Hindlimb muscle (tissue), 1 donor: ENCODE measurements at regions not wholly inside any gene's neighbourhood (a gene's known extent, or its start where the extent isn't known, plus 50 kb on each side); places are given as distances from the start of the nearest gene placed in this dataset.

ENCODE experiments used
- DNase-seq: peaks from one replicate; pipeline ENCODE4 v3.0.0-alpha.2; 2013

GRCh38 chr15:101550124-101550523, 60.6 kb upstream of the PCSK6 start:
- no peak for DNase-seq

GRCh38 chr15:101549647-101550046, 60.1 kb upstream of the PCSK6 start:
- DNase-seq: no peak

GRCh38 chr15:101547737-101548136, 58.2 kb upstream of the PCSK6 start:
- DNase-seq: no peak

GRCh38 chr15:101545548-101546505, 56.3 kb upstream of the PCSK6 start:
- no peak for DNase-seq

GRCh38 chr15:101544613-101544945, 55.1 kb upstream of the PCSK6 start:
- DNase-seq: no peak

- DNase-seq: peak; percentile 39
Observed at GRCh38 chr15:101543926-101544612, 54.6 kb upstream of the PCSK6 start.

- no peak for DNase-seq
Observed at GRCh38 chr15:101543431-101543830, 53.9 kb upstream of the PCSK6 start.

- no peak for DNase-seq
Observed at GRCh38 chr15:101543026-101543390, 53.5 kb upstream of the PCSK6 start.

- no peak for DNase-seq
Observed at GRCh38 chr15:101542306-101543025, 53.0 kb upstream of the PCSK6 start.

GRCh38 chr15:101541501-101542292, 52.2 kb upstream of the PCSK6 start:
- no peak for DNase-seq

GRCh38 chr15:101540480-101541239, 51.2 kb upstream of the PCSK6 start:
- no peak for DNase-seq

GRCh38 chr15:101539930-101540329, 50.4 kb upstream of the PCSK6 start:
- DNase-seq: no peak

GRCh38 chr15:101539492-101539891, 50.0 kb upstream of the PCSK6 start:
- DNase-seq: no peak
